Cerebellar cortex (tissue), 1 donor: ENCODE measurements at regions not wholly inside any gene's neighbourhood (a gene's known extent, or its start where the extent isn't known, plus 50 kb on each side); places are given as distances from the start of the nearest gene placed in this dataset.
"Not testable (repeated sequence)": the region's sequence is repeated elsewhere in the genome, so short reads cannot be mapped to it uniquely, and the experiment has no call there.

Source experiments
- DNase-seq: peaks from one replicate; pipeline ENCODE4 v3.0.0-alpha.2; 2015; ENCODE audit warnings: low spot score

DNA sequence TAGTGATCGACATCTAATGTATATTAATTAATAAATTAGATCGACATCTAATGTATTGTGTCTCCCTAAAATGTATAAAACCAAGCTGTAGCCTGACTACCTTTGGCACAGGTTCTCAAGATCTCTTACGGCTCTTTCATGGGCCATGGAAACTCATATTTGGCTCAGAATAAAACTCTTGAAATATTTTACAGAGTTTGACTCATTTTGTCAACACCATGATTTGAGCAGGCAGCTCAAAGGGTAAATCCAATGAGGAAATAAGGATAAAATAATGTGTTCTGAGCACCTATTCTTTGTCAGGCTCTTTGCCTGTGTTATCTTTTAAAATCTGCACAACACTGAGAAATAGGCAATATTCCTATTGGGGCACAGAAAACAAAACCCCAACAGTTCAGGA is 223.4 kb upstream of the DUSP10 start:
- DNase-seq, result no peak

DNA sequence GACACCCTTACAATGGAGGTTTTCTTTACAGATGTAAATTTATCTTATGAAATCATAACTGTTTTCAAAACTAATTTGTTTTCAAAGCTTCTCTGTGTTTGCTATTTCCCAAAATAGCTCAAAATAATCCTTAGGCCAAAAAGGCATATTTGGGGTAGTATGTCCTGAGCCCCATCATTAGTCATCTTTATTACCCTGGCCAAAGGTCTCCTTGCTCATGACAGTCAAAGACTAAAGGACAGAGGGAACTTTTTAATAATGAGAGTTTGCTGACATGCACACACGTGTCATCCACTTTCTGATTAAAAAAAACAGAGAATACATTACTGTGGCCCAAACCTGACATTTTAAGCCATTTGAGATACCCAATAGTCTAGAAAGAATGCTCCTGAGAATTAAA is 221.9 kb upstream of the DUSP10 start:
- DNase-seq, result no peak

DNA sequence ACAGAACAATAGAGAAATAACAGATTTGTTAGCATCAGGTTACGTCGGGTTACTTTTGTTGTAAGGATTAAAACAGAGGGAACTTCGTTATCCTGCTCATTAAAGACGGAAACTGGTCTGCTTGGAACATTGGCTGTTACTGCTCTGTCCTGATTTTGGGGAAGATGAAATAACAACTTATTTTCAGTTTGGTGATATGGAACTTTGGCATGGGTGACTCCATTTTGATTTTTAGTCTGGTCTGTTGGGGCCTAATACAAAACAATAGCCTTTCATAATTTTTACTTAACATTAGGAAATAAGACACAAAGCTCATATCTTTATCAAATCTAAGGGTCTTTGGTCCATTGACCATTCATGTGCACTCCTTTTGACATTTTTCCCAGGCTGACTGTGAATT is 220.5 kb upstream of the DUSP10 start:
- DNase-seq, result no peak

DNA sequence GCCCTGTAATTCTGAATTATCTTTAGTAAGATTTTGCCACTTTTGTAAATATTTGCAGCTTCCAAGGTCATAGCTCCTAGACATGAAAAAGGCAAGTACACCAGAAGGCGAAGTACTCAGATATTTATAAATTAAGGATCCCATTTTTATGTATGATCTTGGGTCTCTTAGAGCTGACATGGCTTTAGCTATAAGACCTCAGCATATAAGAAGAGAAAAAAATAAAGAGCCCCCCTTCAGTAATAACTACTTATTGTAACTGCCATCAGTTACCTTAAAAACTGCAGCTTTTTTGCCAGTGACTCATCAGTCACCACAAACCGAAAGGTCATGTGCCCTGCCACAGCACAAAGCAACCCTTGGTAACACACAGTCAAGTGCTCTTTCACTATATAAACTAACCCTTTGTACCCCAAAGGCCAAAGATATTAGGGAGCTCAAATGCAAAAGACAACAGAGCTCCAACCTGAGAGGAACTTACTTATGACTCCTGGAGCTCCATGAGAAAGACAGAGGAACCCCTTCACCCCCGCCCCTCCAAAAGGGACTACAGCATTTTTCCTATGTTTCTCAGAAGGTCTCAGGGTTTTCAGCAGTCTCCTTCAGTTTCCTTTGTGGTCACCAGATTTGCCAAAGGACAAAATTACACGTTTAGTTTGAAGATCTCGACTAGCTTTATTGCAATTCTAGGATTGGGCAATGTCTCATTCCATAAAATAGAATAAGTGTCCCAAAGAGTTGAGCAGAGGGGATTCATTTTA is 219.8 kb upstream of the DUSP10 start:
- no peak for DNase-seq

DNA sequence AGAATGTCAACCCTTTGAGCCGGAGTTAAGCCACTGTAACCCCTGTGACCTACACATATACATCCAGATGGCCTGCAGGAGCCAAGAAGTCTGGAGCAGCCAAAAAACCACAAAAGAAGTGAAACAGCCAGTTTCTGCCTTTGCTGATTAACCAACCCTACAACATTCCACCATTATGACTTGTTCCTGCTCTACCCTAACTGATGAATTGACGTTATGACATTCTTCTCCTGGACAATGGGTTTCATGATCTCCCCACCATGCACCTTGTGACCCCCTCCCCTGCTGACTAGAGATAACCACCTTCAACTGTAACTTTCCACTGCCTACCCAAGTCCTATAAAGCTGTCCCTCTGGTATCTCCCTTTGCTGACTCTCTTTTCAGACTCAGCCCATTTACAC is 216.3 kb upstream of the DUSP10 start:
- not testable (repeated sequence) for DNase-seq

DNA sequence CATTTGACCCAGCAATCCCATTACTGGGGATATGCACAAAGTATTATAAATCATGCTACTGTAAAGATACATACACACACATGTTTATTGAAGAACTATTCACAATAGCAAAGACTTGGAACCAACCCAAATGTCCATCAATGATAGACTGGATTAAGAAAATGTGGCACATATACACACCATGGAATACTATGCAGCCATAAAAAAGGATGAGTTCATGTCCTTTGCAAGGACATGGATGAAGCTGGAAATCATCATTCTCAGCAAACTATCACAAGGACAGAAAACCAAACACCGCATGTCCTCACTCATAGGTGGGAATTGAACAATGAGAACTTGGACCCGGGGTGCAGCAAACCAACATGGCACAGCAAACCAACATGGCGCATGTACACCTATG is 215.5 kb upstream of the DUSP10 start:
- not testable (repeated sequence) for DNase-seq

DNA sequence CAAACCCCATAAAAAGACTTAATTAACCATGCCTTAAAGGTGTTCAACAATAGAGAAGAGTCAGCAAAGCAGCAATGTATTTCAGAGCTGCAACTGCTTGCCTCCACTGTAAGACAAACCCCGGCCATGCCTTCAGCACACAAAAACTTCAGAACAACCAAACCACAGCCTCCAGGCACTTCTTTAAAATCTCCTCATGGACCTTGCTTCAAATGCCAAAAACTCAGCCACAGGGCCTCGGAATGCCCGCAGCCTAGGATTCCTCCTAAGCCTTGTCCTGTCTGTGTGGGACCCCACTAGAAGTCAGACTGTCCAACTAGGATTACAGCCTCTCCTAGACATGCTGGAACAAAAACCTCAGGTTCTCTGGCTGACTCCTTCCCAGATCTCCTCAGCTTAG is 208.1 kb upstream of the DUSP10 start:
- DNase-seq, result no peak

DNA sequence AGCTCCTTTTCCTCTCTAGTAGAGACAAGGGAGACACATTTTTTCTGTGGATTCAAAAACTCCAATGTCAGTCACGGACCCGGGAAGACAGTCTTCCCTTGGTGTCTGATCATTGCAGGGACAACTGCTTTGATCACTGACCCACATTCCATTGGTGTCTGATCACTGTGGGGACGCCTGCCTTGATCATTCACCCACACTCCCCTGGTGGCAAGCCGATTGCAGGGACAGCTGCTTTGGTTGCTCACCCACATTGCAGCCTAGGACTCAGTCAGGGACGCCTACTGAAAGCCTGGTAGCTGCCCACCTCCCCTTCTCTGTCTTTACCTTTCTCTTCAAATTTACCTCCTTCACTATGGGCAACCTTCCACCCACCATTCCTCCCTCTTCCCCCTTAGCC is 206.6 kb upstream of the DUSP10 start:
- no peak for DNase-seq

DNA sequence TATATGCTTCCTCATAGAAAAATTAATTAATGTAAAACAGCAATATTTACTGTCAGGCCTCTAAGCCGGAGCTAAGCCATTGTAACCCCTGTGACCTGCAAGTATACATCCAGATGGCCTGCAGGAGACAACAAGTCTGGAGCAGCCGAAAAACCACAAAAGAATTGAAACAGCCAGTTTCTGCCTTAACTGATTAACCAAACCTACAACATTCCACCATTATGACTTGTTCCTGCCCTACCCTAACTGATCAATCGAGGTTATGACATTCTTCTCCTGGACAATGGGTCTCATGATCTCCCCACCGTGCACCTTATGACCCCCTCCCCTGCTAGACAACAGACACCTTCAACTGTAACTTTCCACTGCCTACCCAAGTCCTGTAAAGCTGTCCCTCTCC is 205.8 kb upstream of the DUSP10 start:
- no peak for DNase-seq

DNA sequence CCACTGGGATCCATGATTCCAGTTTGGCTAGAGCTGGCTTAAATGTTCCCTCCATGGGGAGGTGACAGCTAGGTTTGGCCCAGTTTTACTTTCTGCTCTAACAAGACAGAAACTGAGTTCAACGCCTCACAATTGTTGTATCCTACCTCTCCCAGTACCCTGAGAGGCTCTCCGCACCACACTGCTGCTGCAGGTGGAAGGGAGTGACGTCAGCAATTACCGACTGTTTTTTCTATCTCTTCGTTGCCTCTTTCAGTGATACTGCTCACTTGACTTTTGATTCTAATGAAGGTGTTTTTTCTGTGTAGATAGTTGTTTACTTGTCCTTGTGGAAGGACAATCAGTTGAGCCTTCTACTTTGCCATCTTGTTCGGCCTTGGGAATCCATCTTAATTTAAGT is 204.9 kb upstream of the DUSP10 start:
- DNase-seq, result no peak

DNA sequence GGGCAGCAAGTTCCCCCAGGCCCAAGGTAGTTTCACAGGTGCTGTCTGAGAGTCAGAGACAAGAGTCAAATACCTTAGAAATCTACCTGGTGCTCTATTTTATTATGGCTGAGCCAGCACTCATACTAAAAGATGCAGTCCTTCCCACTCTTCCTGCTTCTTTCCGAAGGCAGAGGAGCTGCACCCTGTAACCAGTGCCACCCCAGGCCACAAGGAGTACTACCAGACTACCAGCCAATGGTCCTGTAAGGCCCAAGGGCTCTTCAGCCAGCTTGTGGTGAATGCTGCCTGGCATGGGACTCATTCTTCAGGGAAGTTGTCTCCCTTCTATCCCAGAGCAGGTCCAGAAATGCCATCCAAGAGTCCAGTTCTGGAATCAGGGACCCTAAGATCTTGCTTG is 203.8 kb upstream of the DUSP10 start:
- no peak for DNase-seq

DNA sequence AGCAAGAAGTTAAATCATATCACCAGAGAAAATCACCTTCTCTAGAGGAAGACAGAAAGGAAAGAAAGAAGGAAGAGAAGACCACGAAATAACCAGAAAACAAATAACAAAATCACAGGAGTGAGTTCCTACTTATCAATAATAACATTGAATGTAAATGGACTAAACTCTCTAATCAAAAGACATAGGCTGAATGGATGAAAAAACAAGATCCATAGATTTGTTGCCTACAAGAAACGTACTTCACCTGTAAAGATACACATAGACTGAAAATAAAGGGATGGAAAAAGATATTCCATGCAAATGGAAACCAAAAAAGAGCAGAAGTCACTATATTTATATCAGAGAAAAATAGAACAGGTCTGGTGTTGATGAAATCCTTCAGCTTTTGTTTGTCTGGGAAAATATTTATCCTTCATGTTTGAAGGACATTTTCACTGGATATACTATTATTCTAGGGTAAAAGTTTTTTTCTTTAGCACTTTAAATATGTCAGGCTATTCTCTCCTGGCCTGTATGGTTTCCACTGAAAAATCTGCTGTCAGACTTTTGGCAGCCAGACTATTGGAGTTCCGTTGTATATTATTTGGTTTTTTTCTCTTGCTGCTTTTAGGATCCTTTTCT is 202.5 kb upstream of the DUSP10 start:
- no peak for DNase-seq

DNA sequence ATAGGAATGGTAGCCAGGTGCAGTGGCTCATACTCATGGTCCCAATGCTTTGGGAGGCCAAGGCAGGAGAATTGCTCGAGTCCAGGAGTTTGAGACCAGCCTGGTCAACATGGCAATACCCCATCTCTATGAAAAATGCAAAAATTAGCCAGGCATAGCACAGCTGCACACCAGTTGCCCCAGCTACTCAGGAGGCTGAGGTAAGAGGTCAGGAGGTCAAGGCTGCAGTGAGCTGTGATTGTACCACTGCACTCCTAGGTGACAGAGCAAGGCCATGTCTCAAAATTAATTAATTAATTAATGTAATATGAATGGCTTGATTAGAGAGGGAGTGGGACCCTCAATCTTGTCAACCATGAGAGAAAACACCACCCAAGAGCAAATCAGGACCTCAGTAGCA is 198.7 kb upstream of the DUSP10 start:
- no peak for DNase-seq

DNA sequence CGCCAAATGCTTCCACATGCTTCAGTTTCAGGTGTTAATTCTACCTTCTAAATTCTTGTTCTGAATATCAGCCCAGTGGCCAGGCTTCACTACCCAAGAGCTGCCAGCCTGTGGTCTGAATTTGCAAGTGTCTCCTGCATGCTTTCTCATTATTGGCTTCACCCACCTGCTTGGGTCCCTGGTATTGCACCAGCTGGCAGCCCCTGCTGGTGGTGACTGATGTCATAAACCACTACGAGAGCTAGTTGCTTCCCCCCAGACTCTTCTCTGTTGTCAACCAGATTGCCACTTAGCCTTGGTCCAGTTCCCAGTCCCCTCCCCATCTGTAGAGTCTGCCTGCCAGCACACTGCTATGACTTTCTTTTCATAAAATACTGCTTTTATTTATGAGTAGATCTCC is 197.7 kb upstream of the DUSP10 start:
- peak; percentile 58 for DNase-seq

DNA sequence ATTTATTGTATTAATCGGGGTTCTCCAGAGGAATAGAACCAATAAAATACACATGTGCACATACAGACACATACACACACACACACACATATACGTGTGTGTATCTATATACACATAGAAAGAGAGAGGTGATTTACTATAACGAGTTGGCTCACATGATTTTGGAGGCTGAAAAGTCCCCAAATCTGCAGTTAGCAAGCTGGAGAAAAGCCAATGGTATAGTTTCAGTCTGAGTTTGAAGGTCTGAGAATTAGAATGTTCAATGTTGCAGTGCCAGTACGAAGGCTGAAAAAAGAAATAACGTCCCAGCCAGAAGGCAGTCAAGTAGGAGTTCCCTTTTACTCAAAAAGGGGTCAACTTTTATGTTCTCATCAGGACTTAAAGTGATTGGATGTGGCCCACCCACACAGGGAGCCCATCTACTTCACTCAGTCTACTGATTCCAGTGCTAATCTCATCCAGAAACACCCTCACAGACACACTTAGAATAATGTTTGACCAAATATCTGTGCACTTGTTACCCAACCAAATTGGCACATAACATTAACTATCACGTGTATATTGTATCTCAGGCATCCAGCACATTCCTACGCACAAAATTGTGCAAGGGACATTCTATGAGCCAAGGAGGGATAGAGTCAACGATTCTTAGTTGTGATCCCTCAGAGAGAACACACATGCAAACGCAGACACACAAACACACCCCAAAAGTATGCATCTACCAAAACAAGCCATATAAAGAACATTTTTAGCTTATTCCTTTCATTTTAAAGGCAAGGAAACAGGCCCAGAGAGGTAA is 195.5 kb upstream of the DUSP10 start:
- no peak for DNase-seq

DNA sequence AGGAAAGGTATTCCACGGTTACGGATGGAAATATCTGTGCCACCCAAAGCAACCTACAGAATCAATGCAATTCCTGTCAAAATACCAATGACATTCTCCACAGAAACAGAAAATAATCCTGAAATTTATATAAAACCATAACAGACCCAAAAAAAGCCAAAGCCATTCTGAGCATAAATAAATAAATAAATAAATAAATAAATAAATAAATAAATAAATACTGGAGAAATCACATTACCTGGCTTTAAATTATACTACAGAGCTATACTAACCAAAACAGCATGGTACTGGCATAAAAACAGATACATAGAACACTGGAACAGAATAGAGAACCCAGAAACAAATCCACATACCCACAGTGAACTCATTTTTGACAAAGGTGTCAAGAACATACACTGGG is 191.9 kb upstream of the DUSP10 start:
- DNase-seq, result no peak

DNA sequence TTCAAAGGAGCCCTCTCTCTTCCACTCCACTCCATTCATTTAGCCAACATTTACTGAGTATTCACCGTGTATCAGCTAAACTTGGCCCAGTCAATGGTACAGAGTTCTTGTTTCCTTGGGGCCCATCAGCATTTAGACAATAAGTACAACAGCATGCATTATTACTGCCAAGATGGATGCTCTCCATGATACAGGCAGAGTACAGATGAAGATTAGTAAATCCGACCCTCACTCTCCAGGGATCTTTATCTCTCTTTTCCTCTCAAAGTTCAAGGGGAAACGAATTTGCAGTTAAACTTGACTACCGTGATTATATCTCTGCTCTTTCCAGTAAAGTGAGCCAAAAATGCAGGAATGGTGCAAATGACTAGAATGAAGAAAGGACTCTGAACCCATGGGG is 184.6 kb upstream of the DUSP10 start:
- no peak for DNase-seq

DNA sequence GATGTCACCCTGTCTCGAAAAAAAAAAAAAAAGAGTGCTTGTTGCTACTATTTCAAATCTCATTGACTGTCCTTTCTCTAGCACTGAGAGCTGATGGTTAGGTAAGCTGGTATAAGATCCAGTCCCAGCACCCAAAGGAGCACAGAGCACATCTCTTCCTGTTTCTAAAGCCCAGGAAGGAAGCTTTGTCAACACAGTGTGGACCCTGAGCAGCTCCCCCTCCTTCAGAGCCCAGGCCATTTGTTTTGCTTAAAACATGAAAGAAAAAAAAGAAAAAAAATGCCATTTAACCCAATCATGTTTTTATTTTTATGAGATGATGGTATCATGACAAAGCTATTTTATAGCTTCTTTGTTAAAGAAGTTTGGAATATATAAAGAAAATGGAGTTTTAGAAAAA is 184.1 kb upstream of the DUSP10 start:
- no peak for DNase-seq

DNA sequence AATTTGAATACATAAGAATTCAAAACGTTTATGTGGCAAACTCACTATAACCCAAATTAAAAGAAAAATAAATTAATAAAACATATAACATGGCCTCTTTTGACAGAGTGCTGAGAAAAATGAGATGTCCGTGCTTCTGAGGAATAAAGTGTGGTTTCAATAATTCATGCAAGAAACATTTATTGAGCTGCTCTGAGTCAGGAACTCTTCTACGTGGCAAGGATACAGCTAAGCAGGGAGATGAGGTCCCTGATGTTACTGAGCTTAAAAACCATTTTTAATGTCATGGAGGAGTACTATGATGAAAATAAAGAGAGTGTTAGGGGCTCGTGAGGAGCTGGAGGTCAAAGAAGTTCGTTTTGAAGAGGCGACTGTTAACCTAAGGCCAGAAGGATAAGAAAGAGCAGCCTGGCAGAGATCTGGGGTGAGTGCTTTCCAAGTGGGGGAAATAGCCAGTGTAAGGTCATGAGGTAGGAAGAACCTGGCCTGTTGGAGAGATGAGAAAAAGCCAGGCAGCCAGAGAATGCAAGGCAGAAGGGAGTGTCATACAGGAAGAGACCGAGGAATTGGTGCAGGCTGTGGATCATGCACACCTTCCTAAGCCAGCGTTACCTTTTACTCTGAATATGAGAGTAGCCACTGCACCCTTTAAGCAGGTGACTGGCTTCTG is 182.2 kb upstream of the DUSP10 start:
- DNase-seq, result no peak

DNA sequence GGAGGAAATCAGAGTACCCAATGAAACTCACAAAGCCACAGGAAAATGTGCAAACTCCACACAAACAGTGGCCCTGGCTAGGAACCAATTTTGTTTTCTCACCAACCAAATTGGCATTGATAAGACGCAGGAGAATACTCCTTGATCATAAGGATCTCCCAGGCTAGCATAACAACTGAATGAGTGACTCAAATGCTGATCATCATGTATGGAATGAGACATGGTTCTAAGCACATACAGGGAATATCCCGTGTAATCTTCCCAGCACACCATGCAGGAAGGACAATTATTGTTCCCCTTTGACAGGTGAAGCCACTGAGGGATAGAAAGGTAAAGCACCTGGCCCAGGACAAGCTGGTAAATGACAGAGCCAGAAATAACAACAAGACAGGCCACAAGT is 180.0 kb upstream of the DUSP10 start:
- no peak for DNase-seq

DNA sequence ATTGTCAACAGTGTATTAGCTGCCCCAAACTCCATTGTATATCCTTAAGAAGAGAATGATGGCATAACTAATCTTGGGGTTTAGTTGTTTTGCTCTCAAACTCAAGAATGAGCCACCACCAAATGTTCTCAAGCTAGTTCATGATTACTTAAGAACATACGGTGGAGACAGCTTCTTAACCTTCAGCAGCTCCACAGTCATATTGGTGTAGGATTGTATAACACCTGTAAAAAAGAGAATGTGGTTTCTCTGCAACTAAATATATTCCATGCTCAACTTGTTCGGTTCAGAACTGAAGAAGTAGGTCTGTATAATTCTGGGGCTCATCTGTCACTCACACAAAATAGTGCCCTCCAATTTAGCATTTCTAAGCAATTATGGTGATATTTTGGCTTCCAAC is 177.9 kb upstream of the DUSP10 start:
- no peak for DNase-seq

DNA sequence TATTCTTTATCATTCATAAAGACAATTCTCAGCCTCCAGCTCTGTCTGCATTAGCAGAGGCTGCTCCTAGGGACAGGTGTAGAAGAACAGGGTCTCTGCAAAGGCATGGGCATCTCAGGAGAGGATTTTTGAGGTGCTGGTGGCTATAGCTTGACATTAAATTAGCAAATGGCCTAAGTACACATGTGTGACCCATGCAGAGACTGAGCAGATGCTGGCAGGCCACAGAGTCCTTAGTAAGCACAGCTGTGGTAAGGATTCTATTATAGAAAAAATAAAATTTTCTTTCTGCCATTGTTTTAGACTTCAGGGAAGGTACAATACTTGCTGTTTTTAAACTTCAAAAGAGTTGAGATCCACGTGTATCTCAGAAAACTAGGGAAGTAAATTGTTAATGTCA is 177.5 kb upstream of the DUSP10 start:
- DNase-seq, result no peak

DNA sequence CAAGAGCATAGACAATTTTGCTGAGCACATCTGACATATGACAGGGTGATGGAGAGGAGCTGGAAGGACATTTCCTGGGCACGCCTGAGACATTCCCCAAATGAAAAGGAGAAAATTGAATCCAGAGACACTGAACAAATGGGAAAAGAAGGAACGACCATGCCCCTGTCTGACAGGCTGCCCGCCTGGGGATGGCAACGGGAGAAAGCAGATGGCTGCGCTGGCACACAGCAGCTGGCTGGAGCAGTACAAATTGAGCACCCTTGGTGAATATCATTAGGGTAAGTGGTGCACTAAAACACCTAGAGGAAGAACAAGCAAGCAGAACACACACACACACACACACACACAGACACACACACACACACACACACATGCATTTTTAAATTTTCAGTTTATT is 174.3 kb upstream of the DUSP10 start:
- no peak for DNase-seq
